Fibroblast of the conjunctiva (primary cell): ENCODE measurements at regions not wholly inside any gene's neighbourhood (a gene's known extent, or its start where the extent isn't known, plus 50 kb on each side); places are given as distances from the start of the nearest gene placed in this dataset.
"Not testable (repeated sequence)": the region's sequence is repeated elsewhere in the genome, so short reads cannot be mapped to it uniquely, and the experiment has no call there.

Experiments
- DNase-seq: peaks from one replicate; pipeline ENCODE4 v3.0.0-alpha.2; 2010; ENCODE audit warnings: low read depth

DNA sequence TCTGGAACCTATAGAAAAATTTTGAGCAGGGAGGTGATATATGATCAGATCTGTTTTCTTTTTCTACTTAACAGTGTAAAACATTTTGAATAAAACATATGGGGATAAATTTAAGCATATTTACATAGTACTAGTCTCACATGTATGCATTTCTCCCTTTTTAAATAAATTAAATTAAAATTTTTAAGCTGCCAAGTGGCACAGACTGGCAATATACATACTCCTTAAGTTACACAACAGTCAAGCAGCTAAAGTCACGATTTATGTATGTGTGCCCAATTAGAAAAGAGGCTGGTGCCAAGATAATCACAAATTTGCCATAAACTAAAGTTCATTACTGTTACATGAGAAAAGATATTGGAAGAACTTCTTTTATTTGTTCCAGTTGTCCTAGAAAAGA lies 532.0 kb downstream of the RWDD3 start:
- DNase-seq = no peak

GRCh38 chr1:95770581-95770980 lies 536.6 kb downstream of the RWDD3 start:
- no peak for DNase-seq

GRCh38 chr1:95778217-95778616 lies 544.2 kb downstream of the RWDD3 start:
- no peak for DNase-seq

DNA sequence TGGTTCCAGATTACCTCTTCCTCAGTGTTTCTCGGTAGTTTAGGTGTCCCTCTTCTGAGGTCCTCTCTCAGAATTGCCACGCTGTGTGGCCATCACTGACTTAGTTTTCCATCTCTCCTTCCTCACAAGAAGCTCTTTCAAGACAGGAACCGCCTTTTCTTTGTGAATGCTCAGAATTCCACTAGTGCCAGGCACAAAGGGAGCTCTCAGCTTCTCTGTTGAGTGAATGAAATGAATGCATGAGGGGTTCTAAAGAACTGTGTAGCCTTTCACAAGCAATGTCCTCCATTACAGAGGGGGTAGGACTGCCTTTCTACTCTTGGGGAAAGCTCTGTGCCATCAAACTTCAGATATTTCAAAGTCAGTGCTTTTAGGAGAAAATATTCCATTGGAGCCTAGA lies 546.8 kb downstream of the RWDD3 start:
- DNase-seq = no peak

GRCh38 chr1:95790136-95790535 lies 556.1 kb downstream of the RWDD3 start:
- no peak for DNase-seq

- DNase-seq = no peak
Measured at GRCh38 chr1:95793893-95794292, 559.9 kb downstream of the RWDD3 start.

- DNase-seq = not testable (repeated sequence)
Measured at GRCh38 chr1:95797761-95798160, 563.8 kb downstream of the RWDD3 start.

GRCh38 chr1:95806171-95806570 lies 572.2 kb downstream of the RWDD3 start:
- no peak for DNase-seq

DNA sequence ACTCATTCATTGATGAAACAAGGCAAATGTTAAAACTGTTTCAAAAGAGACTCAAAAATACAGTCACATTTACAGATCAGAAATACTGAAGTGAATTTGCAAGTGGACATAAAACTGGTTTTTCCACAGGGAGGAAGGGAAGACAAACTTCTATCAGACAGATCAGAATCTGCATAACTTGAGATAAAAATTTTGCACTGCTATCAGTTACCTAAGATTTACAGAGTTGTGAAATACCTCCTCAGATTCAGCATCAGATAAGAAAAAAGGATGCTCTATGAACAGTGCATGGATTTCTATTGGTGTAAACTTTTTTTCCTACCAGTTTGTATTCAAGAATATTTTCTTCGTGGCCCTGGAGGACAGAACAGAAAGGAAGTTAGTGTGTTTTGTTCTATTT lies 575.4 kb downstream of the RWDD3 start:
- no peak for DNase-seq

DNA sequence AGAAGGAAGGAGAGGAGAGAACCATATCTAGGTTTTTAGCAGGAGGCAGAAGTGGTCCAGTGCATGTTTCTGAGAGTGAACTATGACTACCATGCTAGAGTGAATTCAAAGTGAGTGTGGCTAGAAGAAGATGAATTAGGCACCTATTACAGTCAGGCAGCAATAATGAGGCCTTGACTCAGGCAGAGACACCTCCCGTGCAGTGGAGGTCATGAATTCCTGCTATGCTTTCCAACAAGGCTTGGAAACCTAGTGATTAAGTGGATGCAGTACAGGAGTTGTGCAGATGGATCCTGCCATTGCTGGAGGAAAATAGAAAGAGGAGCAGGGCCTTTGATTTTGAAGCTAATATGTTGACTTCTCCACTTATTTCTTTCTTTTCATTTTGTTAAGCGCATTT lies 581.5 kb downstream of the RWDD3 start:
- no peak for DNase-seq

DNA sequence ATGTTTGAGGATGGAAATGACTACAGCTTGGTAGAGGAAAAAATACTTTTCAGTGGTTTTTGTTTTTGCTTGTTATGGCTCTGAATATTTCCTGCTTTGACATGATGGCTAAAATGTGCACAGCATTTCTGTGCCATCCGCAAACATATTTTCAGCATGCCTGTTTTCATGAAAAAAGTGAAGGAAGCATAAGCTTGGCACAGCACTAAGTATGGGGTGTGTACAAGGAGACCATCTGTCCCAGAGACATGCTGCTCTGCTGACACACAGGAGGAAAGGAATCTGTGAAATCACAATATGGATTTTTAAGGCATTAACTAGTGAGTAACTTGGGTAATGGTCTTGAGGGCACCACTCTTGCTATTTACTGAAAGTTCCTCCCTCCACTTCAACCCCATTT lies 595.5 kb downstream of the RWDD3 start:
- DNase-seq = no peak

DNA sequence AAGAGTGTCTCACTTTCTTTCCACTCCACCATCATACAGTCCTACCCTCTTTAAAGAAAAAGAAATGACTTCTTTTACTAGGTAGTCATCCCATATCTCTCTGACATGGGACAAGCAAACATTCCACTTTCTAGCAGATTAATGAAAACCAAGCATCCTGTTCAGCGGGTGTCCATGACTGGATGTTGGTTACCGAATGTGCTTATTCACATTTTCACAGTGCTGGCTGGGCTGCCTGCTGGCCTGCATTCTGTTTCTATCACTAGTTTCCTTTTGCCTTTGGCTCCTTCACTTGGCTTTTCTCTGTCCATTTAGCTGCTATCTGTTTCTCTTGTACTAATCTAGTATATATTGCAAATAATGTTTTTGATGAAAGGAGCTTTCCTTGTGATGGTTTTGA lies 598.4 kb downstream of the RWDD3 start:
- no peak for DNase-seq

DNA sequence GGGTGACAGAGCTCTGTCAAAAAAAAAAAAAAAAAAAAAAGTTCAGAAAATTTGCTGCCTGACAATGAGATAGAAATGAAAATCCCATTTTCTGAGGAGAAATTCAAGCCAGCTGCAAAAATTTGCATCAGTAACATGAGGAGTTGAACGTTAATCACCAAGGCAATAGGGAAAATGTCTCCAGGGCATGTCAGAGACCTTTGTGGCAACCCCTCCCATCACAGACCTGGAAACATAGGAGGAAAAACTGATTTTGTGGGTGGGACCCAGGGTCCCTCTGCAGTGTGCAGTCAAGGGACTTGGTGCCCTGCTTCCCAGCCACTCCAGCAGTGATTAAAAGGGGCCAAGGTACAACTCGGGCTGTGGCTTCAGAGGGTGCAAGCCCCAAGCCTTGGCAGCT lies 615.4 kb downstream of the RWDD3 start:
- no peak for DNase-seq

- no peak for DNase-seq
Measured at GRCh38 chr1:95850165-95850649, 616.2 kb downstream of the RWDD3 start.

GRCh38 chr1:95850763-95851162 lies 616.8 kb downstream of the RWDD3 start:
- DNase-seq = no peak

- no peak for DNase-seq
Measured at GRCh38 chr1:95852483-95853070, 618.6 kb downstream of the RWDD3 start.

DNA sequence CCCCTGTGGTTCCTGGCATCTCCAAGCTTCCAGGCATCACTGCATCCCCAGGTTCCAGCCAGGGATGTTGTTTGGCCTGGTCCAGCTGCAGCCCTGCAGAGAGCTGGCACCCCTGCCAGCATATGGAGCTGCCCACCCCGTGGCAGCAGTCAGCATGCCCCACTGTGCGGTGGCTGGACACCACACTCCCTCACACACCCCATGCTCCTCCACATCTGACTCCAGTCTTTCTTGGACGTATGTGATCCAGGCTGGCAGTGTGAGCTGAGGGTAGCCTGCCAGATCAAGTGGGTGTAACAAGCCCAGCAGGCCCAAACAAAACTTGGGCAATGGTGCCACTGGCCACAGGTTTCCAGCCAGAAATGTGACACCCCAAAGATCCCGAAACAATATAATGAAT lies 620.4 kb downstream of the RWDD3 start:
- no peak for DNase-seq

GRCh38 chr1:95863086-95863485 lies 629.1 kb downstream of the RWDD3 start:
- no peak for DNase-seq

- no peak for DNase-seq
Measured at GRCh38 chr1:95865769-95866168, 631.8 kb downstream of the RWDD3 start.

- no peak for DNase-seq
Measured at GRCh38 chr1:95876276-95876675, 642.3 kb downstream of the RWDD3 start.

- DNase-seq = no peak
Measured at GRCh38 chr1:95879498-95880050, 645.6 kb downstream of the RWDD3 start.

GRCh38 chr1:95888941-95889390 lies 655.0 kb downstream of the RWDD3 start:
- DNase-seq = no peak

GRCh38 chr1:95889400-95889799 lies 655.4 kb downstream of the RWDD3 start:
- no peak for DNase-seq

DNA sequence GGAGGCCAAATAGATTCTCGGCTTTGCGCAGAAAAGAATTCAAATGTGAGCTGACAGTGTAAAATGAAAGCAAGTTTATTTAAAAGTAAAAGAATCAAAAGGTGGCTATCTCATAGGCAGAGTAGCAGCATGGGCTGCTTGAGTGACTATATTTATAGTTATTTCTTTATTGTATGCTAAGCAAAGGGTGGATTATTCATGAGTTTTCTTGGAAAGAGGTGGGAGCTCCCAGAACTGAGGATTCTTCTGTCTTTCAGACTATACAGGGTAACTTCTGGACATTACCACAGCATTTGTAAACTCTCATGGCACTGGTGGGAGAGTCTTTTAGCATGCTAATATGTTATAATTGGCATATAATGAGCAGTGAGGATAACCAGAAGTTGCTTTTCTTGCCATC lies 659.9 kb downstream of the RWDD3 start:
- no peak for DNase-seq
